Brain microvascular endothelial cell (primary cell): ENCODE measurements at regions not wholly inside any gene's neighbourhood (a gene's known extent, or its start where the extent isn't known, plus 50 kb on each side); places are given as distances from the start of the nearest gene placed in this dataset.

Experiments used
- DNase-seq: peaks from one replicate; pipeline ENCODE4 v3.0.0-alpha.2; 2020
- H3K27ac ChIP-seq: fragments of 250-450 bp; sonication (Bioruptor Pico); 2 replicates; pipeline ENCODE4 v1.5.1; 2020; ENCODE audit warnings: mild to moderate bottlenecking, moderate library complexity
- H3K27me3 ChIP-seq: fragments of 250-450 bp; sonication (Bioruptor Pico); replicated peaks from 2 replicates; pipeline ENCODE4 v1.5.1; 2020; ENCODE audit warnings: mild to moderate bottlenecking
- H3K36me3 ChIP-seq: fragments of 250-450 bp; sonication (Bioruptor Pico); replicated peaks from 2 replicates; pipeline ENCODE4 v1.5.1; 2020; ENCODE audit warnings: mild to moderate bottlenecking
- H3K4me3 ChIP-seq: 2 replicates; pipeline ENCODE4 v1.5.1; 2011; ENCODE audit warnings: low read depth, mild to moderate bottlenecking, control low read depth, low read length, moderate library complexity
- in situ Hi-C: cut with HindIII; loops from 2 replicates; pipeline ENCODE4 v1.10.0; 2017; ENCODE audit warnings: low sequenced_read_pairs, low pct_ligation_motif_present
- TF ChIP-seq, protein P1 (sequence below): IDR thresholded peaks from 2 replicates; pipeline ENCODE4 v1.5.1; 2011; ENCODE audit warnings: low read depth, mild to moderate bottlenecking, moderate library complexity, low read length, control low read depth, inconsistent platforms; ENCODE audit errors: missing control alignments

- in situ Hi-C loops = no loop called here
- TF ChIP-seq, protein P1, sequence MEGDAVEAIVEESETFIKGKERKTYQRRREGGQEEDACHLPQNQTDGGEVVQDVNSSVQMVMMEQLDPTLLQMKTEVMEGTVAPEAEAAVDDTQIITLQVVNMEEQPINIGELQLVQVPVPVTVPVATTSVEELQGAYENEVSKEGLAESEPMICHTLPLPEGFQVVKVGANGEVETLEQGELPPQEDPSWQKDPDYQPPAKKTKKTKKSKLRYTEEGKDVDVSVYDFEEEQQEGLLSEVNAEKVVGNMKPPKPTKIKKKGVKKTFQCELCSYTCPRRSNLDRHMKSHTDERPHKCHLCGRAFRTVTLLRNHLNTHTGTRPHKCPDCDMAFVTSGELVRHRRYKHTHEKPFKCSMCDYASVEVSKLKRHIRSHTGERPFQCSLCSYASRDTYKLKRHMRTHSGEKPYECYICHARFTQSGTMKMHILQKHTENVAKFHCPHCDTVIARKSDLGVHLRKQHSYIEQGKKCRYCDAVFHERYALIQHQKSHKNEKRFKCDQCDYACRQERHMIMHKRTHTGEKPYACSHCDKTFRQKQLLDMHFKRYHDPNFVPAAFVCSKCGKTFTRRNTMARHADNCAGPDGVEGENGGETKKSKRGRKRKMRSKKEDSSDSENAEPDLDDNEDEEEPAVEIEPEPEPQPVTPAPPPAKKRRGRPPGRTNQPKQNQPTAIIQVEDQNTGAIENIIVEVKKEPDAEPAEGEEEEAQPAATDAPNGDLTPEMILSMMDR = no peak
- H3K27ac ChIP-seq = no peak overlapping the region
- H3K36me3 ChIP-seq = no peaks in the 10 kb centered on the region
- H3K4me3 ChIP-seq = no peak overlapping the region
- no peak for DNase-seq
- H3K27me3 ChIP-seq = no peaks in the 10 kb centered on the region
Measured at GRCh38 chr1:81032374-81032773, 768.4 kb upstream of the ADGRL2 start.

DNA sequence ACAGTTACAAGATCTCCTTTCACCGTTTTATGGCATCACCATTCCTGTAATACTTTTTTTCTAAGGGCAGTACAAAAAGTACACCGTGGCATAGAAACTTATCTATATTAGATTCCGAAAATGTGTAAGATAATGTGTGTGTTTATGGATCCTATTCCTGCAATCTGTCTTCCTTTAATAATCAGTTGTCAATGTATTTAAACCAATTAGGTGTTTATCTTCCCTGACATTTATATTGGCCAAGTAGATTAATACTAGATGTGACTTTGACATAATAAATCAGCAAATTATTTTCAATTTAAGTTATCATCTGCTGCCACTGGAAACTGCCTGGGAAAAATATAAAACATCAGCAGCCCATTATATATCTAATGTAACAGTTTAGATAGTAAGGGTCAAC, 770.3 kb upstream of the ADGRL2 start:
- TF ChIP-seq, protein P1 = no peak
- H3K27ac ChIP-seq = no peak overlapping the region
- no peak for DNase-seq
- no peaks in the 10 kb centered on the region for H3K27me3 ChIP-seq
- in situ Hi-C loops = no loop called here
- H3K4me3 ChIP-seq = no peak overlapping the region
- no peaks in the 10 kb centered on the region for H3K36me3 ChIP-seq

DNA sequence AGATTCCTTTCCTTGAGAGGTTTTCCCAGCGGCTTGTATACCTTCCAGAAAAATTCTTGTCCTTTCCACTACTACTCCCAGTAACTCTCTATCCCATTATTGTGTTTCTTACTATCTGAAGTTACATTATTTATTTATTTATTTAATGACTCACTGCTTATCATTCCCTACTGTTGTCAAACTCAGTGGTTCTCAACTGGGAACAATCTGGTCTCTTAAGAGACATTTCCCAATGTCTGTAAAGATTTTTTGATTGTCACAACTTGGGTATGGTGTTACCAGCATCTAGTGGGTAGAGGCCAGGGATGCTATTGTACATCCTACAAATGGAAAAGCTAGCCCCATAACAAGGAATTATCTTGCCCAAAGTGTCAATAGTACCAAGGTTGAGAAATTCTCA, 771.5 kb upstream of the ADGRL2 start:
- in situ Hi-C loops = no loop called here
- Histone ChIP-seq H3K27ac (no peak overlapping the region), H3K27me3 (no peaks in the 10 kb centered on the region), H3K4me3 (no peak overlapping the region), H3K36me3 (no peaks in the 10 kb centered on the region)
- TF ChIP-seq, protein P1 = no peak
- no peak for DNase-seq

DNA sequence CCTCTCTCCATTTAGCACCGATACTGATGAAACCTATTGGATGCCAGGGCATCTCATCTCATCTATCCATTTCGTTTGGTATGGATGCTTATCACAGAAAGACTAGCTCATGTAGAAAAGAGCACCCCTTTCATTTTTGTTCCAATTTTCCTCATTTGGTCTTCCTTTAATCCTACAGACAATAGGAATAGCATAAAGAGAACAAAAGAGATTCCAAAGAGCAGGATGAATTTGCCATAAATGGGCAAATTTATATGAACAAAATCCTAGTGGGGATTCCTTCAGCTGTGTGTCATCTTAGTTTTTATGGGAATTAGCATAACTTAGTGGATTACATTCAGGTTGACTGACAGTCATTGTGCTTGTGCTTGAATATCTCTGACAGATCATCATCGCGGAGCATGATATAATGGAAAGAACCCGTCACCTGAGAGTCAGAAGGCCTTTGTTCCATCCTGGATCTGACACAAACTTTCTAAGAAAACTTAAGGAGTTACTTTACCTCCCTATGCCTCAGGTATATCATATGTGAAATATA, 777.5 kb upstream of the ADGRL2 start:
- H3K27ac ChIP-seq = no peak overlapping the region
- no peak for DNase-seq
- in situ Hi-C loops = no loop called here
- no peaks in the 10 kb centered on the region for H3K27me3 ChIP-seq
- TF ChIP-seq, protein P1 = no peak
- H3K4me3 ChIP-seq = no peak overlapping the region
- H3K36me3 ChIP-seq = no peaks in the 10 kb centered on the region

DNA sequence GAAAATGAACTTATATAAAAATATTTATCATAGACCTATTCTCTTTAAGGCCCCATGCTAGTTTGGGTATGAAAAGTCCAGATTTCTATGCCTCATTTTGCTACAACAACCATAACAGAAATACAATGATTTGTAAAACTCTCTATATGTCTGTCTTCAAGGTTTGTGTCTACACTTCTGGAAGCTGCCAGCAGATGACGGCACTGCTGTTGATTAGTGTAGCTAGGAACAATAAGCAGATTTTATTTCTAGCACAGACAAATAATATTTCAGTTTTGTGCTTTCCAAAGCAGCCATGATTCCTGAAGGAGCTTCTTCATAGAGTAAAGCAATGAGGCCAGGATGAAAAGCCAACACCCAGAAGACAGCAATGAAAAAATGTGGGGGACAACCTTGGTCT, 779.6 kb upstream of the ADGRL2 start:
- Histone ChIP-seq H3K36me3 (no peaks in the 10 kb centered on the region), H3K27ac (no peak overlapping the region), H3K4me3 (no peak overlapping the region), H3K27me3 (no peaks in the 10 kb centered on the region)
- no peak for DNase-seq
- TF ChIP-seq, protein P1 = peak; percentile 27
- in situ Hi-C loops = no loop called here

DNA sequence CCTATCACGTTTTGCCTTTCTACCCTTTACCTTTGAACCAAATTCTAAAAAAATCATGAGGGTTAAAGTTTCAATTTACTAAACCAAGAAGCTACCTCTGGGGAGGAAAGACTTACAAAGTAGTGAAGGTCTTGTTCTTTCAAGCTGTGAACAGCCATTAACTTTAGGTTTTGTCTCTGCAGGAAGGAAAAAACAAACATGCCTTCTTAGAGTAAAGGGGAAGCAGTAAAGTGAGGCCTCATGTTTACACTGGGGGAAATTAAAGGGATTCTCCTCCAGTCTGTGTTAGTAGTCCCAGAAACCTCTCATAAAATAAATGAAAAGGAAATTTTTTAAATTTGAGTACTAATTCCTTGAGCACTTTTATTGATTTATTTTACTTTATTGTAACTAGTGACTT, 780.2 kb upstream of the ADGRL2 start:
- Histone ChIP-seq H3K4me3 (no peak overlapping the region), H3K27me3 (no peaks in the 10 kb centered on the region)
- in situ Hi-C loops = no loop called here

More for the DNA sequence above, 780.2 kb upstream of the ADGRL2 start:
- DNase-seq = no peak
- TF ChIP-seq, protein P1 = no peak
- Histone ChIP-seq H3K36me3 (no peaks in the 10 kb centered on the region), H3K27ac (no peak overlapping the region)
